GM18861 (cell line): ENCODE measurements at regions not wholly inside any gene's neighbourhood (a gene's known extent, or its start where the extent isn't known, plus 50 kb on each side); places are given as distances from the start of the nearest gene placed in this dataset.

Source experiments
- ATAC-seq: cut with Tn5 transposase; IDR thresholded peaks from one replicate; pipeline ENCODE4 v1.9.1; 2021; ENCODE audit not compliant: unreplicated experiment

- ATAC-seq = no peak
Observed at GRCh38 chr10:123587110-123587509, 79.0 kb upstream of the GPR26 start.

GRCh38 chr10:123588386-123588914 is 77.7 kb upstream of the GPR26 start:
- no peak for ATAC-seq

- ATAC-seq = no peak
Observed at GRCh38 chr10:123595661-123596060, 70.5 kb upstream of the GPR26 start.

- no peak for ATAC-seq
Observed at GRCh38 chr10:123597676-123598075, 68.5 kb upstream of the GPR26 start.

GRCh38 chr10:123599366-123599849 is 66.7 kb upstream of the GPR26 start:
- ATAC-seq = no peak

GRCh38 chr10:123600177-123600576 is 66.0 kb upstream of the GPR26 start:
- ATAC-seq = no peak

- no peak for ATAC-seq
Observed at GRCh38 chr10:123603130-123603529, 63.0 kb upstream of the GPR26 start.

GRCh38 chr10:123604506-123604905 is 61.6 kb upstream of the GPR26 start:
- no peak for ATAC-seq

- no peak for ATAC-seq
Observed at GRCh38 chr10:123606006-123606405, 60.1 kb upstream of the GPR26 start.

- ATAC-seq = no peak
Observed at GRCh38 chr10:123606955-123607354, 59.2 kb upstream of the GPR26 start.

GRCh38 chr10:123607386-123607785 is 58.8 kb upstream of the GPR26 start:
- no peak for ATAC-seq

GRCh38 chr10:123608047-123608446 is 58.1 kb upstream of the GPR26 start:
- ATAC-seq = no peak

- no peak for ATAC-seq
Observed at GRCh38 chr10:123611243-123611642, 54.9 kb upstream of the GPR26 start.

GRCh38 chr10:123611876-123612275 is 54.3 kb upstream of the GPR26 start:
- ATAC-seq = no peak

- ATAC-seq = no peak
Observed at GRCh38 chr10:123613346-123613850, 52.8 kb upstream of the GPR26 start.

GRCh38 chr10:123614888-123615287 is 51.3 kb upstream of the GPR26 start:
- no peak for ATAC-seq
